NK-92 (cell line): ENCODE measurements at regions not wholly inside any gene's neighbourhood (a gene's known extent, or its start where the extent isn't known, plus 50 kb on each side); places are given as distances from the start of the nearest gene placed in this dataset.

Experiments used
- DNase-seq: peaks from one replicate; lab custom pipeline; 2025; ENCODE audit not compliant: unreplicated experiment; lab: John Stamatoyannopoulos, UW

DNA sequence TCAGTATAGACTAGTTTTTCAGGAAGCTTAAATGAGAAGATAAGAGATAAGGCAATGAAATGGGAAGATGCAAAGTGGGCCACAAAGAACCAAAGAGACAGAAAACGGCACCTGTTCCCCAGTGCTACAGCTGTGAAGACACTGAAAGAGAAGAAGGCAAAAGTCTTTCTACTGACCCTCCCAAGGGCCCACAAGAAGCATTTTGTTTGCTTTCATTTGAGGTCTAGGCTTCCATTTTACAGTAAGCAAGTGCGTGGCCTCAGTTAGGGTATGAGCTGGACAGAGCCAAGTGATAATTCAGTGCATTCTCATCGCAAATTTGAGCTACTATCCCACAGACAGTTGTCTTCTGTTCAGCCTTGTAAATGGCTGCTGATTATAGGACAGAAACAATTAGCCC is 53.4 kb upstream of the STK17B start:
- no peak for DNase-seq

DNA sequence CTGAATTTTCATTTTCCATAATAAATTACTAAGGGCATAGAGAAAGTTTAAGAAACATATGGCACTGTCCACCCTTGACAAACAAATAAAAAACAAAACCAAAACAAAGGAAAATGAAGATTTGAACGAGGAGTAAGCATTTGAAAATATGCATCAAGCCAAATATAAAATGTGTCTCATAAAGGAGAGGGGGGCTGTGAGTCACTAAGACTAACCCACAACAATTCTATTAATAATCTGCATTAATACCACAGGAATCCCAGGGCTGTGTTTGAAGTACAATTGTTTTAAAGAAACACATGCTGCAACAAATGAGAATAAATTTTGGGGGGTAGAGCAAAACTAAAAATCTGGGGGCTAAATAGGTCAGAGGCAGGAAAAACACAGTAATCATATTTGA is 53.8 kb upstream of the STK17B start:
- DNase-seq, result no peak

DNA sequence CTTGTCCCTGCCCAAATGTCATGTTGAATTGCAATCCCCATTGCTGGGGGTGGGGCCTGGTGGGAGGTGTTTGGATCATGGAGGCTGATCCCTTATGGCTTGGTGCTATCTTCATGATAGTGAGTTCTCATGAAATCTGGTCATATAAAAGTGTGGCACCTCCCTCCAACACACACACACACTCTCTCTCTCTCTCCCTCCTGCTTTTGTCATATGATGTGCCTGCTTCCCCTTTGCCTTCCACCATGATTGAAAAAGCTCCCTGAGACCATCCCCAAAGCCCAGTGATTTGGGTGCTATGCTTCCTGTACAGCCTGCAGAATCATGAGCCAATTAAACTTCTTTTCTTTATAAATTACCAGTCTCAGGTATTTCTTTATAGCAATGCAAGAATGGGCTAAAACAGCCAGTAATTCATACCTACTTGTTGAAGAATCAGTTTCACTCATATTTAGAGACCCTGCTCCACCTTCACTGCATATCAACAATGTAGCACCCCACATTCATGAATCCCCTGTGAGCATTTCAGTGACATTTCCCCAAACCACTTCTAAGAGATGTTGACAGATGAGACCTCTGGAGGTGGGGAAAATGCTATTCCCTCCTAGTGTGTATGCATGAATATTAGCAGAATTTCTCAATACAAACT is 54.8 kb upstream of the STK17B start:
- no peak for DNase-seq

DNA sequence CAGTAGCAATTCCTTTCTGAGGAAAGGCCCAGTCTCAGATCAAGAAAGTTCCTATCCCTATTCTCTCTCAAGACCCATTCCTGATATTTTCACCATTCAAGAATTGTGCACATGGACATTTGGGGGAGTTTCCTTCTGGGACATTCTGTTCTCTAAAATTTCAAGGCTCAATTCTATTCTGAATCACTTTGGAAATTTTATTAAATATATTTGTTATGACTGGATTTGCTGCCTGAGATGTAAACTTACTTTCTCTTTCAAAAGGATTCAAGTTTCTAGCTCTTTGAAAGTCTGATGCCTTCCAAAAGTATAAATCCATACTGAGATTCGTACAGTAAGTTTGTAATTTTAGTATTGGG is 55.3 kb upstream of the STK17B start:
- no peak for DNase-seq

DNA sequence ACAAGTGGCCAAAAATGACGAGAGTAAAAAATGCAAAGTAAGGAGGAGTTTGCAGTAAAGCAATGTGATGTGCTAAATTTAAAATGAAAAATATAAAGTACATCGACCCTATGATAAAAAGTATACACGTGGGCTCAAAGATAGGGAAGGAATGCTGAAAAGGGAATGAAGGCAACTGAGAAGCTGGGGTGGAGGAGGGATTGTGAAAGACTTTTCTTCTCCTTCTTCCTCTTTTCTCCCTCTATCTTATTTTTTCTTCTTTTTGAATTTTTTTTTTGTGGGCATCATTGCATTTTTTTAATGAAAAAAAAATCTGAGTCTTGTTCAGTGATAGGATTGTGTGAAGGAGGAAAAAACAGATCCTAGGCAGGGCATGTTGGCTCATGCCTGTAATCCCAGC is 57.6 kb upstream of the STK17B start:
- DNase-seq, result no peak

DNA sequence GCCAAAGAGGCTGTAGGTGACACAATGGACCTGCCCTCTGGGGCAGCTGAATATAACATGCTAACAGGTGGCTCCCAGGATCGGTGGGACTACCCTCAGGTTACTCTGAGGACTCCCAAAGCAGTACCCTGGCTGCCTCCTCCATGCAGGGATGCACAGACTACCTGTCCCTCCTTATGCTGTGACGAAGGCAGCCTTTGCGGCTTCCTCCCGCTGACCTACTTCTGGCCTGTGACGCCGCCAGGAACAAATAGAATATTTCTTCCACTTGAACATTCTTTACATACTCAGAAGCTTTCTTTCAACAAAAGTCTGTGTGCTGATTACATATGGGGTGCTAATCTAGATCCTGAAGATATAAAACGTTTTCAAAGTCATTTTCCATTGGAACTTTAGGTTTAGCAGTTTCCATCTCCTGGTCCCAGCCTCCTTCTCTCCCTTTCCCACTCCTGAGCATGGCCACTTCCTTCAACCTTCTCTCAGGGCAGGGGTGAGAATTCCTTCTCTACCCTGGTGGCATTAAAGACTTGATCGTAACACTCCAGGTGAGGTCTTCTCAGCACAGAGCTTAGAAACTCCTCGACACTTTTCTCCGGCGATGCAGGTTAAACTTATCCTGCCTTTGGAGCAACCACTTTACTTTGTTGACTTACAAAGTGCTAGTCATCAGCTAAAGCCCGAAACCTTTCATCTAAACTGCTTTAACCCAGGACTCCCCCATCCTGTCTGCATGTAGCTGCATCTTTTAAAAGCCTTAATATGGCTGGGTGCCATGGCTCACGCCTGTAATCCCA is 58.9 kb upstream of the STK17B start:
- DNase-seq, result no peak

DNA sequence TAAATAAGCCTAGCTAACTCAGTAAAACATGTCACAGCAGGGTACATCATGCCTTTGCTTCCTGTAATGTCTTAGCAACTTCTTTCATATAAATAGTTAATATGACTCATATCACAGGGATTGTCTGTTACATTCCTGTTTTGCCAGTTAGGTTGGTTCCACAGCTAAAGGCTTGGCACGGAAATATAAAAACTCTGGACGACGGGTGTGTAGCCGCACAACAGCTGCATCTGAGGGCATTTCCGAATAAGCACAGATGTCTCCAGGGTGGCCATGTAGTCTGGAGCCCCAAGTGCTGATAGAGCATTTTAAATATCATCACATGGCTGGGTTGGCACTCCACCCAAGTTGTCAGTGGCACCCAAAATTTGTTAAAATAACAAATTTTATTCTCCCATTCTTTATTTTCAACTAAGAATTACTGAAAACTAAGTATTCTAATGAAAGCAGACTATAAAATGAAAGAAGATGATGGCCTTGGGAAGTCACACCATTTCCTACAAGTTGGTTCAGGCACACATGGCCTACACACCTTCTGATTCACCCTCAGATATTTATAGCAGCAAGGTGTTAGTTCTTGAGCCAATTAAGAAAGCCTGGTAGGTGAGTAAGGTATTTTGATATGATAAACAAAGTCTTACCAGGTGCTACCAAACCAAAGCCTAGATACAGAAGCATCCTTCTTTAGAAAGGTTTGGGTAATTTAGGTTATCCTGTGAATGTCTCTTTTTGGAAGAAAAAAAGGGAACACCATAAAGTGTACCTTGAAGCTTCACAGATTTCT is 61.8 kb upstream of the STK17B start:
- DNase-seq, result no peak

DNA sequence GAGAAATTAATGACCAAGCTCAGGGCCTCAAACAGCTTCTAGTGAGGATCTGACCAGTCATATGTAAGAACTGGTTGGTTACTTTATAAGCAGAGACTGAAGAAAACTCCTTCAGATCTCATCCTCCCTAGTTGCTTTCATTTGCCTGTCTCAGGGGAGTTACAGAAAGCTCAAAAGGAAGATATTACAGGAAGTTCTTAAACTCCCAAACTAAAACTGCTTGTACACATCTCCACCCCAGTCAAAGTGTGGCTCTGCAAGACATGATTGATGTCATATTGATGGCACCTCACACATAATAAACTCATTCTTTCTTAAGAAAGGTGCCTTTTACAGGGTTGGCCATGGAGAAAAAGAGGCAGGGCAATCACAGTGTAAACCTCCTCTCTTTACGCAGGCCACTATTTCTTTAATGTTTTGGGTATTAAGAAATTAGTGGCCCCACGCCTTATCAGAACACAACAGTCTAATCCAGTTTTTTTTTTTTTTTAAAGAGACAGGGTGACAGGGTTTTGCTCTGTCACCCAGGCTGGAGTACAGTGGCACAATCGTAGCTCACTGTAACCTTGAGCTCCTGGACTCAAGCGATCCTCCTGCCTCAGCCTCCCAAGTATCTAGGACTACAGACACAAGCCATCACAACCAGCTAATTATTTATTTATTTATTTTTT is 62.6 kb upstream of the STK17B start:
- no peak for DNase-seq

DNA sequence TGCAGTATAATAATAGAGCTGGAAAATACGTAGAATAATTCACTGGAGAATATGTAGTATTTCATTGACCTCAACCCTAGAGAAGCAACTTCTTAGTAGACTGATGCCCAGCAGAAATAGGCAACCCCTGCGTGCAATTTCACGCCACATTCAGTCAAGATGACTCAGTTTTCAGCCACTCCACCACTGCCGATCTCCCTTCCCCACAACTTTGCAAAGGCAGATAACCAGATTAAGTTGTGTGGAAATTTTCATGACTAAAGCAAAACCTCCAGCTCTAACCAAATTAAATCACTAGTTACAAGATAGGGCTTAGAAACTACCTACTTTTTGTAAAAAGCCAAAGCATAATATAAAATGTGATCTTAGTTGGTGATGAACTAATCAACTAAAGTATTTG is 63.3 kb upstream of the STK17B start:
- no peak for DNase-seq

DNA sequence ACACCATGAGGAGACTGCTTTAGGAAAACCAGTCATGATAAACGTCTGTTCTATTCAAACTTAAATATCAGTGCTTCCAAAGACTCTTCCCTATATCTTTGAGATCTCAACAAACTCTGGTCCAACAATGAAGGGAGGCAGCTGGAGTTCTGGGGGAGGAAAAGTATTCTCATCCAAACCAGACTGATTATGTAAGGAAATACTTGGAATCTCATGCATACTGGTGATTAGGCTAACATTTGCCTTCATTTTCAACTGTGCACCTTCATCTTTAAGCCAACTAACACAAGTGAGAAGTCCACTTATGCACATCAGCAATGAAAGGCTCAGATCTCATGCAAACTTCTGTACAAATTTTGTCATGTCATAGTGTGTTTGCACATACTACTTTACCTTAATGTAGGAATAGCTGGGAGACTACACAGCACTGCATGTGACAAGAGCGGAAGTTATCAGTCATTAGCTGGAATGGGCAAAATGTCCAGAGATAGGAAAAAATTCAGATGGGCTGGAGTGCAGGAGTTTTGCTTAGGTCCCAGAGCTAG is 67.5 kb upstream of the STK17B start:
- DNase-seq, result no peak

DNA sequence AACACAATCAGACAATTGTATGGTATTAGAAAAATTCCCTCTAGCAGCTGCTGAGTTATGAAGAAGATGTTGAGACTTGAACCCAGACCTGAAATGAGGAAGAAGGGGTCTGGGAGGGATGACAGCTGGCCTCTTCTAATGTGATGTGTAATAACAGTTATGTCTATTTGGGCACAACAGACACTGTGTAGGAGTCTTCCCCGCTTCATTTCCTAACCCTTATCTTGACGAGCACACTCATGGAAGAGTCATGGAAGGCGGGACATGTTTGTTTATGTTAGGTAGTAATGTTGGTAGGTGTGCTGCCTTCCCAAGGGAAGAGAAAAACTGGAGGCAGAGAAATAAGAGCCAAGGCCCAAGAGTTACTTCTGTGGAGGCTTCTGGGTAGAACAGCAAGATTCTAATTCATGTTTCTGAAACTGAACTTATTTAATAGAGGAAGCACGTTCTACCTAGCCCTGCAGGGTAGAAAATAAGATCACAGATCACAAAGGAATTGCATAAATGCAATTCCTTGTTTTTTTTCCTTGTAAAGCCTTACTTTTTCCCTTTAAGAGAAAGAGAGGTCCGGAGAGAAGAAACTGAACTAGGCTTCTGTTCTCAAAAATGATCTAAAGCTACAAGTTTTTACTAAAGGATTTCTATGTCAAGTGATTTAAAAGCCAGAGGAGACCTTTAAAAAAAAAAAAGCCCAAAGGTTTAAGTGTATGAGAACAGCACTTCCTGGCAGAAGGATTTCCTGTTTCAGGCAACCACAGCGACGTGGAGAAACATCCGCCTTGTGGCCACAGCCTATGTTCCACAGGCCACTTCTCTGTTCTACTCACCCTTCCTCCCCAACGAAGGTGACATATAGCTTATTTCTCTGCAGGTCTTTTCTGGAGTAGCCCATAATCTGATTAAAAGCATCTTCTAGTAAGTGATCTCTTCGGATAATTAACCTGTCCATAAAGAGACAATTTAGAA is 68.5 kb upstream of the STK17B start:
- DNase-seq, result peak; percentile 11

DNA sequence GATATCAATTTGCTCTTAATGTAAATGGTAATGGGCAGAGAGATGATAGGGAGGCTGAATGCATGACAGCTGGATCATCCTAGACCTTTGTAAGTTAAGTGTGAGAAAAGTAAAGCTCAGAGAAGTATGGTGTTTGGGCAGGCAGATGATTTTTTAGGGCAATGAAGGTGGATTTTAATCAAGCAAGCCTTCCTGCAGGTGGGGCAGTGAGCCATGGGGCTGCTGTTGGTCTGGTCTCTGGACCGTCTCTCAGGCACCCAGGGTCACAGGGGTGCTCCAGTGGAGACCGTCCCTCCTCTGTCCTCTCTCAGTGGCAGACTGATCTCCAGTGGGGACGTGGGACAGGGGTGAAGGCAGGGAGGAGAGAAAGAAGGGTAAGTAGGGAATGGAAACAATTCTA is 69.8 kb upstream of the STK17B start:
- DNase-seq, result no peak

DNA sequence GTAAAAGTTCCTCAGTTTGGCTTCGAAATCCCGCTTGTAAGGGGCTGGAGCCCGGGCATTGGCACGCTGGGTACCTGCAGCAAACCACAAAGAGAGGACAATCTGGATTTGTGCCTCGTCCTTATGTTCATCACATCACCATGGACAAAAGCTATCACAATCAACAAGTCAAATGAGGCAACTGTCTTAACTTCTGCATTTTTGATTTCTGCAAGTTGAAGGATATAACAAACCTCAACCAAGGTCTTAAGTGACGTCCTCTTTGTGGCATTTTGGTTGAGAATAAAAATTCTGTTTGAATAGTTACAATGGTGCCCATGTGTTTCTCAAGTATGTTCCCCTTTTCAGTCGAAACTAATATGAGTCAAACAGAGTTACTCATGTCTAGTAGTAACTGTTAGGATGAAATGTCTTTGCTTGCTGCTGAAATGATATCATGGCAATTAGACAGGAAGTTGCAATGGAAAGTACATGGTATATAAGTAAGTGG is 70.8 kb upstream of the STK17B start:
- DNase-seq, result no peak

DNA sequence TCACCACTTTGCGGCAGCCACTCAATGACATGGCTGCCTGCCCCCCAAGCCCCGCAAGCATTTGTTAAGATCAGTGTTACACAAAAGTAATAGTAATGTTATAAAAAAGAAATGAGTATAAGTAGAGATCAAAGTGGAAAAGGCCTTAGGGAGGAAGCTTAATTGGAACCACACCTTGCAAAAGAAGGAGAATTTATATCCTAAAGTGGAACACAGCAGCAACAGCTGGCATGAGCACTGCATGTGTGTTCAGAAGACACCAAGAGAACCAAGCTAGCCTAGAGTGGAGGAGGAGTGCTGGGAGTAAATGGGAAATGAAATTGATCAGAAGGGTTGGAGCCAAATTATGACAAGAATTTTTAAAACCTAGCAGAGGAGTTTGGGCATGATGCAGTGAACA is 73.1 kb upstream of the STK17B start:
- DNase-seq, result no peak

DNA sequence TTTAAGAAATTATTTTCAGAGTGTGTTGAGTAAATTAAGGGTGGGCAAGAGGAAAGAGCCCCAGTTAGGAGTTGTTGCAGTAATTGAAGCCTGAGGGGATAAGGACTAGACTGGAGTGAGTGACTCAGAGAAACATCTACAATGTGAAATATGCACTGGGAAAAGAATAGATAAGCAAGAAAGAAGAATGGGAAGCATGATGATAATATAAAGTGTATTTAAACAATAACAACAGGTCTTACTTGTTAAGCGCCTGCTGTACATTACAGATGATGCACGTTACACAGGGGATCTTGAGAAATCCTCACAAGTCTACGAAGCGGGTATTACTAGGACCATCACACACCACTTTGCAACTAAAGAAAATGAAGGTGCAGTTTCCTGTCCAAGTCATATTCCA is 73.6 kb upstream of the STK17B start:
- DNase-seq, result no peak

DNA sequence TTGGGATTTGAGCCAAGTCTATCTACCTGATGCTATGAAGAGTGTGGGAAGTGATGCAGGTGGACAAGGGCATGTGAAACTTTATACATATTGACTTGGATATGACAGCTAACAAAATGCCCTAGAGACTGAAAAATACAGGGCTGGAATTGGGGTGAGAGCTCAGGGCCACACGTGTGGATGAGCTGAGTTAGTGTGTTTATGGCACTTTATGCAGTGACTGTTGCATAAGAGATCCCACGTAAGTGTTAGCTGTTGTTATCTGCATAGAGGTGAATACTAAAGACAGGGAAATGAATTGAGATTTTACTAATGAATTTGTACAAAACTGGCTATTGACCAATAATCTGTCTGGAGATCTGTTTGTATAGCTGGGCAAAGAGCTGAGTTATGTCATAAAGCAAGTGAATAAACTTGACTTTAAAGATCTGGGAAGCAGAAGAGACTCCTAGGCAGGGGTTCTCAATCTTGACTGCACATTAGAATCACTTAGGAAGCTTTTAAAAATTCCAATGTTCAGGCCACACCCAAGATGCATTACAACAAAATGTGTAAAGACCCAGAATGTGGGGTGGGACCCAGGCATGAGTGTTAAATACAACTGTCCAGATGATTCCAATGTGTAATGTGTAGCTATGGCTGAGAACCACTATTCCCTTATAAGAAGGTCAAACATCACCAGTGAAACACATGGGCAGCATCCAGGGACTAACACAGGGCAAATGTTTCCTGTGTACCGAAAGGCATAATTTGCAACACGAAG is 74.2 kb upstream of the STK17B start:
- DNase-seq, result no peak

DNA sequence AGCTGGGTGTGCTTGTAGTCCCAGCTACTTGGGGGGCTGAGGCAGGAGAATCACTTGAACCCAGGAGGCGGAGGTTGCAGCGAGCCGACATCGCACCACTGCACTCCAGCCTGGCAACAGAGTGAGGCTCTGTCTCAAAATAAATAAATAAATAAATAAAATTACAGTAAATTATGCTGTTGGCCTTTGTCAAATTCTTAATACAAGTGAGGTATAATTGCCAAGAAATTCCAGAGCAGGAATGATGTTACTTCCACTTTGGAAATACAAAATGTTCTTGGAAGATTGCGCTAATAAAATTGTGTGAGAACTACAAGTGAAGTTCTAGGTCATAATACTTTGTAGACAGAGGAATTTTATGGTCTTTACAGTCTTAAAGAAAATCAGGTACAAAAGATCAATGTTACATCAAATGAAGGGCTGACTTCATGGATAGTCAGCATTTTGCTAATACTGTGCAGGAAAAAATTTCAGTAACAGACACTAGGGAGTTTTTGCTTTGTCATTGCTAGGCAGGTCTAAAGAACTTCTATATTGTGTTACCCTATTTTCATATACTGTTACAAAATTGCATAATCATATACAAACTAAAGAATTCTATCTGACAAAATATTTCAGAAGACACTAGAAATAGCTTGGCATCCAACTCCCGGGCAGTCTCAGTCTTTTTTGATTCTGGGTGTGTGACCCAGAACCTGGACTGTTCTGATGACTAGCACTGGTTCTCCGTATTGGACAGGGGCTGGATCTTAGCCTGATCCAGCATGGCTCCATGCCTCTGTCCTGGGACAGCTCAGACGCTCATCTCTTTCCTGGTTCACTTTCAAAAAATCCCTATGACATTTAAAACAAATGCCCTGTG is 76.0 kb upstream of the STK17B start:
- no peak for DNase-seq

DNA sequence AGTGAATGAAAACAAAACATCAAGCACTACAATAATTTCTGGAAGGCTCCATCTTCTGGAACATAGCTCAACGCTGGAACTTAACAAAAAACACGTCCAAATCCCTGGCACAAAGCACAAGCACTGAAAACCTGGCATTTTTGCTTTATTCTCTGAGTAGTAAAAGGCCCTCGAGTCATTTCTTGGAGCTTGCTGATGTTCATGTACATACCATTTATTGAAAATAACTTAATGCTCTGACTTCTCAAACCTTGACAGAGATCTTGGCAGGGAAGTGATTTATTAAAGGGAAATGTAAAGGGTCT is 76.5 kb upstream of the STK17B start:
- DNase-seq, result no peak
